Astrocyte of the spinal cord (primary cell): ENCODE measurements at regions not wholly inside any gene's neighbourhood (a gene's known extent, or its start where the extent isn't known, plus 50 kb on each side); places are given as distances from the start of the nearest gene placed in this dataset.

Source experiments
- DNase-seq: peaks from one replicate; pipeline ENCODE4 v3.0.0; 2011; ENCODE audit warnings: low read depth, low spot score
- H3K4me3 ChIP-seq: 2 replicates; pipeline ENCODE4 v1.5.1; 2011; ENCODE audit warnings: low read depth, mild to moderate bottlenecking, low read length, moderate library complexity
- CTCF ChIP-seq: IDR thresholded peaks from 2 replicates; pipeline ENCODE4 v1.5.1; 2012; ENCODE audit warnings: low read depth, mild to moderate bottlenecking, low read length, inconsistent platforms
- in situ Hi-C: cut with HindIII; loops from 2 replicates; pipeline ENCODE4 v1.10.0; 2017; ENCODE audit warnings: low sequenced_read_pairs

GRCh38 chrX:16039834-16040233 is 83.5 kb upstream of the GRPR start:
- in situ Hi-C loops = no loop called here
- TF ChIP-seq CTCF = no peak
- no peak overlapping the region for H3K4me3 ChIP-seq
- no peak for DNase-seq

GRCh38 chrX:16039363-16039762 is 84.0 kb upstream of the GRPR start:
- in situ Hi-C loops = no loop called here

GRCh38 chrX:16033331-16033730 is 90.0 kb upstream of the GRPR start:
- in situ Hi-C loops = no loop called here
- DNase-seq = no peak
- H3K4me3 ChIP-seq = no peak overlapping the region
- no peak for TF ChIP-seq CTCF

More at GRCh38 chrX:16039363-16039762, 84.0 kb upstream of the GRPR start:
- TF ChIP-seq CTCF = no peak
- no peak overlapping the region for H3K4me3 ChIP-seq
- DNase-seq = no peak

GRCh38 chrX:16028576-16028975 is 94.8 kb upstream of the GRPR start:
- DNase-seq = no peak
- no peak for TF ChIP-seq CTCF
- in situ Hi-C loops = no loop called here
- H3K4me3 ChIP-seq = no peak overlapping the region

GRCh38 chrX:16023790-16024734 is 99.3 kb upstream of the GRPR start:
- peak; percentile 29 for DNase-seq
- in situ Hi-C loops = no loop called here
- no peak overlapping the region for H3K4me3 ChIP-seq
- TF ChIP-seq CTCF = no peak

- TF ChIP-seq CTCF = no peak
- H3K4me3 ChIP-seq = no peak overlapping the region
- peak; percentile 39 for DNase-seq
- in situ Hi-C loops = no loop called here
These were observed 100.7 kb upstream of the GRPR start for GRCh38 chrX:16022580-16023200.
